AG04449 (cell line): ENCODE measurements at regions not wholly inside any gene's neighbourhood (a gene's known extent, or its start where the extent isn't known, plus 50 kb on each side); places are given as distances from the start of the nearest gene placed in this dataset.

Experiments
- CTCF ChIA-PET: fragments of 350-600 bp; formaldehyde crosslinking; extraction: SDS; loops from one replicate; lab custom pipeline; 2021; ENCODE audit warnings: antibody characterized with exemption; lab: Yijun Ruan, JAX
- POLR2A ChIA-PET: fragments of 400-600, 350-600 bp; formaldehyde crosslinking; extraction: SDS; loops from one replicate; lab custom pipeline; 2020; ENCODE audit warnings: antibody characterized with exemption, inconsistent platforms; lab: Yijun Ruan, JAX
- DNase-seq: peaks from one replicate; pipeline ENCODE4 v3.0.0-alpha.2; 2010; ENCODE audit warnings: low read depth, low spot score
- H3K4me3 ChIP-seq: 2 replicates; pipeline ENCODE4 v1.5.1; 2011; ENCODE audit warnings: low read depth, mild to moderate bottlenecking, control low read depth, low read length
- TF ChIP-seq, protein P1 (sequence below): IDR thresholded peaks from one replicate; pipeline ENCODE4 v1.5.1; 2011; ENCODE audit warnings: mild to moderate bottlenecking, moderate library complexity, low read length, control low read depth, inconsistent platforms; ENCODE audit not compliant: insufficient read depth; ENCODE audit errors: missing control alignments

DNA sequence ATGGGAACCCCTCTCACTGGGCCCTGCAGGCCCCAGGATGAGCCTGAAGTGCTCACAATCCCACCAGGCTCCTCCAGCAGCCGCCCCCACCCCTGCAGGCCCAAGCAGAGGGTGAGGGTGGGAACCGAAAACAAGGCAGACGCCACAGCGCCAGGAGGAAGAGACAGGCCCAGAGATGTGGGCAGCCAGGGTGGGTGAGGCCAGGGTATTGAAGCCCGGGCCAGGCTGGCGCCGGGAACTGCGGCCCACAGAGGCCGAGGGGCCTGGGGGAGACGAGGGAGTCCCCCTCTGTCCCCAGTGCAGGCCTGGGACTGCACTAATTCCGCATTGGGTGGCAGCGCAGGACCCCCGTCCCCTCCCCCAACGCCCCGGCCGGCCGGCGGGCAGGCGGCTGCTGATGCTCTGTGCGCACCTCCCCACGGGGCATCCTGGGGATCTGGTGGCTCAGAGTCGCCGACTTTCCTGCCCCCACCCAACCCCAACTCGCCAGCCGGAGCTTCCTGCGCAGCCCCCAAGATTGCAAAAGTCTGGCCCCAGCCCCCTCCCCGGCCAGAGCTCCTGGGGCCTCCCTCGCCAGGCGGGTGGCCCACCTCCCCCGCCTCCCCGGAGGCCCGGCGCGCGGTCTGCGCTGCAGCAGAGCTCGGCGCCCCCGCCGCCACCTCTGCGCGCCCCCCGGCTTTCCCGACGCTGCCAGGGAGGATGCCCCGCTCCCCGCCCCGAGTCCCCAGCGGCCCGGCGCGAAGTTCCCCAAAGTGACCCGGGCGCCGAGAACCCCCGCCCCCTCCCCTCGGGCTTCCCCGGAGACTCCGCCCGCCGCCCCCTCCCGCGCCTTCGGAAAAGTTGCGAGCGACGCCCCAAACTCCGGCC is 107.8 kb downstream of the ENGASE start:
- ChIA-PET CTCF (no interaction called here), POLR2A (no interaction called here)
- no peak for DNase-seq
- TF ChIP-seq, protein P1, sequence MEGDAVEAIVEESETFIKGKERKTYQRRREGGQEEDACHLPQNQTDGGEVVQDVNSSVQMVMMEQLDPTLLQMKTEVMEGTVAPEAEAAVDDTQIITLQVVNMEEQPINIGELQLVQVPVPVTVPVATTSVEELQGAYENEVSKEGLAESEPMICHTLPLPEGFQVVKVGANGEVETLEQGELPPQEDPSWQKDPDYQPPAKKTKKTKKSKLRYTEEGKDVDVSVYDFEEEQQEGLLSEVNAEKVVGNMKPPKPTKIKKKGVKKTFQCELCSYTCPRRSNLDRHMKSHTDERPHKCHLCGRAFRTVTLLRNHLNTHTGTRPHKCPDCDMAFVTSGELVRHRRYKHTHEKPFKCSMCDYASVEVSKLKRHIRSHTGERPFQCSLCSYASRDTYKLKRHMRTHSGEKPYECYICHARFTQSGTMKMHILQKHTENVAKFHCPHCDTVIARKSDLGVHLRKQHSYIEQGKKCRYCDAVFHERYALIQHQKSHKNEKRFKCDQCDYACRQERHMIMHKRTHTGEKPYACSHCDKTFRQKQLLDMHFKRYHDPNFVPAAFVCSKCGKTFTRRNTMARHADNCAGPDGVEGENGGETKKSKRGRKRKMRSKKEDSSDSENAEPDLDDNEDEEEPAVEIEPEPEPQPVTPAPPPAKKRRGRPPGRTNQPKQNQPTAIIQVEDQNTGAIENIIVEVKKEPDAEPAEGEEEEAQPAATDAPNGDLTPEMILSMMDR, result no peak
- H3K4me3 ChIP-seq, result no peak overlapping the region

DNA sequence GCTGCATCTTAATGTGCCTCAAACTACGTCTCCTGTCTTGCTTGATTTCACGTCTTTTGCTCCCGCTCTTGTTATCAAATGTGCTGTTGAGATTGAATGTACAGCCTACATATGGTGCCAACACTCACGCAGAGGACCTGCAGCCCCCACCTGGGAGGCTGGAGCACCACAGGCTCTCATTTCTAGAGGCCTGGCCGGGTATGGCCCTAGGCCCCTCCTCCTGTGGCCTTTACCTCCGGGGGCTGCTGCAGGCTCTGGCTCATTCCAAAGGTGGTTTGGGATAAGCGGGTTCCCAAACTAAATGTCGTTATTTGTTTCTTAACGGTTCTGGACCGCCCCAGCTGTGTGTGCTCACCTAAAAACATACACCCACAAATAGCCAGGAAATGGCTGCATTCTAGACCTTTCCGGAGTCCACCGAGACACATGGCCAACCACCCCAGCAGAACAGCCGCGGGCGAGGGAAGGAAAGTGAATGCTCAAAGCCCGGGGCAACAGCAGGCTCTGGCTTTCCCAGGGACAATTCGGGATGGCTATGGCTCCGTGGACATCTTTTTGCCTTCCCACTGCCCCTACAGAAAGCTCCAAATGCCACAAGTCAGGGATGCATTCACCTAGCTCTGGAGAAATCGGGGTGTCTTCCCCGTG is 105.9 kb downstream of the ENGASE start:
- CTCF ChIA-PET, result interaction anchor here (1.1 kb wide), 1 partner anchor 208 kb away, joined by 3 read pairs; no protein-coding TSS in a partner anchor

DNA sequence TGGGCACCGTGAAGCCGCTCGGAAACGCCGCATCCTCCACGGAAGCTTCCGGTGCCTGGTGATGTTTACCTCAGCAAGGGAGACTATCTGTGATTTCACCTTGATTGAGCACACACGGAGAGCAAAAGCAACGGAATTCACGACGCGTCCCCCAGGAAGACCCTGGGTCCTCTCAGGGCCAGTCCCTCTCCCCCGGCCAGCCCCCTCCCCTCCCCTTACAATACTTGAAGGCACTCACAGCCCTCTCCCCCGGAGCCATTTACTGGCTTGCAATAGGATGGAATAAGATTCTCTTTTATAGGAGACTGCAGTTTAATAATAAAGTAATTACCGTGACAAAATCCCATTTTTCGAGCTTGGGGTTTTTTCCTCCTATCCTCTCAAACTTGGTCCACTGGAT is 104.7 kb downstream of the ENGASE start:
- H3K4me3 ChIP-seq, result no peak overlapping the region
- POLR2A ChIA-PET, result no interaction called here
- CTCF ChIA-PET, result interaction anchor here (0.9 to 1.1 kb wide), 2 partner anchors 131 to 209 kb away, joined by 3 read pairs; no protein-coding TSS in a partner anchor
- no peak for DNase-seq
- TF ChIP-seq, protein P1, result no peak

More for the DNA sequence above, 105.9 kb downstream of the ENGASE start:
- POLR2A ChIA-PET, result no interaction called here
- DNase-seq, result no peak
- no peak overlapping the region for H3K4me3 ChIP-seq
- TF ChIP-seq, protein P1, result no peak

DNA sequence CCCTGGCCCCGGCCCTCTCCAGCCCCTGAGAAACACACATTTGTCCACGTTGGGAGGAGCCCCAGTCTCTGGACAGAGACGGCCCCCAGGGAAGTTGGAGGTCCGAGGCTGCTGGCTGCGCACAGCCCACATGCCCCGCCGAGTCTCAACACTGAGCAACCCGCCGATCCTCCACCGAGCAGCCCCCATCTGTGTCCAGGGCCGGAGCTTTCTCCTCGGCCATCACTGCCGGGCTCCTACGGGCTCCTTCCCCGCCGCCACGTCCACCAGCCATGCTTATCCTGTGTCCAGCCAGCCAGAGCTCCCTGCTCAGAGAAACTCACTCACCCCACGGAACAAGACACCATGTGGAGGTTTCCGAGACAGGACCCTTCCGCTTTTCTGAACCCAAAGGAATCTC is 103.3 kb downstream of the ENGASE start:
- CTCF ChIA-PET, result no interaction called here
- POLR2A ChIA-PET, result no interaction called here
- no peak overlapping the region for H3K4me3 ChIP-seq
- TF ChIP-seq, protein P1, result no peak
- DNase-seq, result no peak

DNA sequence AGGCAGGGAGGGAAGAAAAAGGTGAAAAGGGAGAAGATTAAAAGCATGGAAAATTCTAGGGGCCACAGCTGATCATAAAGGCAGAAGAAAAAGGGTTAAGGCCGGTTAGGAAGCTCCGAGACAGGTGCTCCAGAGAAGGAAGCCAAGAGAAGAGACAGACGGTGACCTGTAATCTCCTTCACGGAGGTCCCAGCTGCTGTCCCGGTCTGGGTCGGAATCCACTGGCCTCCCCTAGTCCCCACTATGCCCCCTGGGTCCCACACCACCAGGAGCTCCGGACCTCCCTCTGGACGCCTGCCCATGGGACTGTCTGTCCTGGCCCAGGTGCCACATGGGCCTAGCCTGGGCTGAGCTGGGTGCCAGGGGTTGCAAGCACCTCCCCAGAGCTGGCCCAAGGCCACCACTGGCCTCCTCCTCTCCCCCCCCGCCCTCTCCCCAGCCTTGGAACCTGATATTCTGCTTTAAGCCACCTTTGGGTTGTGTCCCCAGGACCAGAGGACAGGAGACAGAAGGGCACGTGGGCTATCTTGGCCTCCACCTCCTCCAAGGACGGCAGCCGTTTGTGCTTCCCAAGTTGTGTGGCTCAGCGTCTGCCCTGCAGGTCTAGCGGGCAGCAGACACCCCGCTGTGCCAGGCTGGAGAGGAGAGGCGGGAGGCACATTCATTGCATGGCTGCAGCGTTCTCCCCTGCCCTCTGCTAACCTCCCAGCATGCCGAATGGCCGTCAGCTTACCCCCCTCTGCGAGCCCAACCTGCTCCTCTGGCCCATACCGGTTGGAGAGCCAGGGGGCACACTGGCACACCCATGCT is 102.4 kb downstream of the ENGASE start:
- ChIA-PET CTCF (interaction anchor here (1.1 to 1.4 kb wide), 2 partner anchors 16 to 211 kb away, joined by 3 to 7 read pairs; no protein-coding TSS in a partner anchor), POLR2A (no interaction called here)
- DNase-seq, result no peak
- H3K4me3 ChIP-seq, result no peak overlapping the region
- TF ChIP-seq, protein P1, result no peak
